GM18520 (cell line): ENCODE measurements at regions not wholly inside any gene's neighbourhood (a gene's known extent, or its start where the extent isn't known, plus 50 kb on each side); places are given as distances from the start of the nearest gene placed in this dataset.
"Not testable (repeated sequence)": the region's sequence is repeated elsewhere in the genome, so short reads cannot be mapped to it uniquely, and the experiment has no call there.

Source experiments
- ATAC-seq: cut with Tn5 transposase; IDR thresholded peaks from one replicate; pipeline ENCODE4 v1.9.1; 2021; ENCODE audit not compliant: unreplicated experiment

GRCh38 chr9:103237571-103238109, 242.5 kb downstream of the CYLC2 start:
- not testable (repeated sequence) for ATAC-seq

- ATAC-seq, result no peak
Measured at GRCh38 chr9:103242025-103242424, 246.9 kb downstream of the CYLC2 start.

- no peak for ATAC-seq
Measured at GRCh38 chr9:103242486-103242885, 247.4 kb downstream of the CYLC2 start.

GRCh38 chr9:103243553-103243952, 248.4 kb downstream of the CYLC2 start:
- ATAC-seq, result no peak

GRCh38 chr9:103245369-103245768, 250.2 kb downstream of the CYLC2 start:
- no peak for ATAC-seq

GRCh38 chr9:103261951-103262350, 266.8 kb downstream of the CYLC2 start:
- no peak for ATAC-seq

- no peak for ATAC-seq
Measured at GRCh38 chr9:103266064-103266463, 270.9 kb downstream of the CYLC2 start.

- ATAC-seq, result no peak
Measured at GRCh38 chr9:103277240-103277639, 282.1 kb downstream of the CYLC2 start.

- no peak for ATAC-seq
Measured at GRCh38 chr9:103281126-103281525, 286.0 kb downstream of the CYLC2 start.

GRCh38 chr9:103287361-103287760, 292.2 kb downstream of the CYLC2 start:
- ATAC-seq, result no peak

GRCh38 chr9:103296189-103296588, 301.1 kb downstream of the CYLC2 start:
- no peak for ATAC-seq

- no peak for ATAC-seq
Measured at GRCh38 chr9:103301051-103301450, 305.9 kb downstream of the CYLC2 start.

GRCh38 chr9:103304797-103305196, 309.7 kb downstream of the CYLC2 start:
- no peak for ATAC-seq

GRCh38 chr9:103319979-103320378, 324.8 kb downstream of the CYLC2 start:
- no peak for ATAC-seq

GRCh38 chr9:103323699-103324098, 328.6 kb downstream of the CYLC2 start:
- no peak for ATAC-seq

GRCh38 chr9:103335461-103335860, 340.3 kb downstream of the CYLC2 start:
- ATAC-seq, result no peak

GRCh38 chr9:103355000-103355399, 359.9 kb downstream of the CYLC2 start:
- ATAC-seq, result no peak

- not testable (repeated sequence) for ATAC-seq
Measured at GRCh38 chr9:103357980-103358379, 362.8 kb downstream of the CYLC2 start.

- no peak for ATAC-seq
Measured at GRCh38 chr9:103361906-103362305, 366.8 kb downstream of the CYLC2 start.

GRCh38 chr9:103362986-103363385, 367.9 kb downstream of the CYLC2 start:
- no peak for ATAC-seq

GRCh38 chr9:103364753-103365152, 369.6 kb downstream of the CYLC2 start:
- ATAC-seq, result no peak

GRCh38 chr9:103371152-103371551, 376.0 kb downstream of the CYLC2 start:
- ATAC-seq, result no peak

GRCh38 chr9:103372828-103373227, 377.7 kb downstream of the CYLC2 start:
- ATAC-seq, result no peak

GRCh38 chr9:103377667-103378066, 382.5 kb downstream of the CYLC2 start:
- no peak for ATAC-seq
